K562 (cell line): ENCODE measurements at regions not wholly inside any gene's neighbourhood (a gene's known extent, or its start where the extent isn't known, plus 50 kb on each side); places are given as distances from the start of the nearest gene placed in this dataset.

ENCODE experiments used
- BCOR ChIP-seq: fragments of 450-650 bp; IDR thresholded peaks from 2 replicates; pipeline ENCODE4 v1.6.1; 2016
- CBX5 ChIP-seq: IDR thresholded peaks from 2 replicates; pipeline ENCODE4 v1.6.1; 2014; ENCODE audit warnings: low read depth, borderline replicate concordance
- DPF2 ChIP-seq: fragments of 450-650 bp; IDR thresholded peaks from 2 replicates; pipeline ENCODE4 v1.6.1; 2016
- HES1 ChIP-seq: fragments of 450-650 bp; IDR thresholded peaks from 2 replicates; pipeline ENCODE4 v1.6.1; 2016; ENCODE audit warnings: low read depth, mild to moderate bottlenecking, moderate library complexity
- HSF4 ChIP-seq: fragments of 250-450 bp; sonication (Bioruptor Pico); IDR thresholded peaks from 2 replicates; pipeline ENCODE4 v2.1.2; 2022; ENCODE audit warnings: mild to moderate bottlenecking, moderate library complexity, borderline replicate concordance
- MAFG ChIP-seq: fragments of 450-650 bp; conservative IDR thresholded peaks from 2 replicates; pipeline ENCODE4 v1.6.1; 2016; ENCODE audit warnings: missing genetic modification characterization, missing compliant biosample characterization
- NKRF ChIP-seq: fragments of 450-650 bp; IDR thresholded peaks from 2 replicates; pipeline ENCODE4 v1.6.1; 2016; ENCODE audit warnings: borderline replicate concordance
- RFX1 ChIP-seq: fragments of 450-650 bp; IDR thresholded peaks from 2 replicates; pipeline ENCODE4 v1.6.1; 2016; ENCODE audit warnings: mild to moderate bottlenecking, moderate library complexity
- RNF219 ChIP-seq: fragments of 250-450 bp; sonication (Bioruptor Pico); IDR thresholded peaks from 2 replicates; pipeline ENCODE4 v1.5.0; 2022; ENCODE audit warnings: mild to moderate bottlenecking
- SAFB ChIP-seq: fragments of 200-400 bp; formaldehyde crosslinking; IDR thresholded peaks from 2 replicates; pipeline ENCODE4 v1.6.1; 2017; ENCODE audit warnings: low read depth, low read length, borderline replicate concordance
- SFPQ ChIP-seq: fragments of 200-400 bp; formaldehyde crosslinking; IDR thresholded peaks from 2 replicates; pipeline ENCODE4 v1.6.1; 2017; ENCODE audit warnings: mild to moderate bottlenecking, low read depth, low read length, moderate library complexity
- SRSF7 ChIP-seq: fragments of 200-400 bp; formaldehyde crosslinking; optimal IDR thresholded peaks from 2 replicates; pipeline ENCODE3; 2017; ENCODE audit warnings: mild to moderate bottlenecking, low read depth, low read length
- TAF7 ChIP-seq: fragments of 450-650 bp; IDR thresholded peaks from 2 replicates; pipeline ENCODE4 v1.6.1; 2016; ENCODE audit warnings: missing genetic modification characterization, missing compliant biosample characterization
- TCF15 ChIP-seq: fragments of 250-450 bp; sonication (Bioruptor Pico); IDR thresholded peaks from 2 replicates; pipeline ENCODE4 v1.8.0; 2022; ENCODE audit warnings: moderate library complexity, mild to moderate bottlenecking, inconsistent platforms
- THRB ChIP-seq: fragments of 450-650 bp; formaldehyde crosslinking; conservative IDR thresholded peaks from 2 replicates; pipeline ENCODE4 v1.4.0; 2022; ENCODE audit warnings: mild to moderate bottlenecking, missing genetic modification characterization
- USF1 ChIP-seq: sonication (generic); formaldehyde crosslinking; IDR thresholded peaks from 2 replicates; pipeline ENCODE4 v1.9.0; 2022; ENCODE audit warnings: mild to moderate bottlenecking, missing genetic modification reagents
- WHSC1 ChIP-seq: IDR thresholded peaks from one replicate; pipeline ENCODE4 v1.6.1; 2012; ENCODE audit warnings: low read length, control low read depth, inconsistent platforms
- ZBTB7A ChIP-seq: IDR thresholded peaks from 2 replicates; pipeline ENCODE4 v1.6.1; 2011; ENCODE audit warnings: low read depth, mild to moderate bottlenecking, low read length, moderate library complexity, borderline replicate concordance; ENCODE audit not compliant: control insufficient read depth
- ZNF316 ChIP-seq: fragments of 450-650 bp; IDR thresholded peaks from 2 replicates; pipeline ENCODE4 v1.6.1; 2016
- ZNF436 ChIP-seq: fragments of 250-450, 450-650 bp; sonication (Bioruptor Pico); formaldehyde crosslinking; IDR thresholded peaks from 2 replicates; pipeline ENCODE4 v1.7.0; 2020; ENCODE audit warnings: mild to moderate bottlenecking
- ZNF561 ChIP-seq: fragments of 450-650 bp; formaldehyde crosslinking; conservative IDR thresholded peaks from 2 replicates; pipeline ENCODE4 v1.4.0; 2020; ENCODE audit warnings: mild to moderate bottlenecking, moderate library complexity

- TF ChIP-seq RNF219 (no peak), USF1 (CRISPR knock-in tag) (no peak), ZBTB7A (no peak), SRSF7 (no peak), RFX1 (no peak), NKRF (no peak), TCF15 (CRISPR knock-in tag) (no peak), DPF2 (peak; percentile 89), HES1 (0 out of 2 replicates have a peak, but pooled peaks have one; percentile 43), CBX5 (no peak), TAF7 (tag) (no peak), HSF4 (CRISPR knock-in tag) (no peak), SAFB (no peak), WHSC1 (no peak), SFPQ (no peak), ZNF436 (CRISPR knock-in tag) (no peak), BCOR (no peak; the same call in 1 of the 2 replicates), ZNF316 (no peak), MAFG (tag) (no peak), THRB (no peak), ZNF561 (CRISPR knock-in tag) (no peak)
Observed at GRCh38 chr3:177338697-177339219, 141.5 kb upstream of the TBL1XR1 start (continued).
